HG02678 (cell line): ENCODE measurements at regions not wholly inside any gene's neighbourhood (a gene's known extent, or its start where the extent isn't known, plus 50 kb on each side); places are given as distances from the start of the nearest gene placed in this dataset.
A peak's percentile ranks its signal among the peaks of the same experiment; 100 is the strongest.

ENCODE experiments used
- ATAC-seq: cut with Tn5 transposase; IDR thresholded peaks from one replicate; pipeline ENCODE4 v1.9.1; 2021; ENCODE audit warnings: mild to moderate bottlenecking, moderate library complexity; ENCODE audit not compliant: unreplicated experiment

GRCh38 chr6:87815449-87815848 lies 113.4 kb upstream of the AKIRIN2 start:
- no peak for ATAC-seq

- no peak for ATAC-seq
Measured at GRCh38 chr6:87808005-87808757, 106.1 kb upstream of the AKIRIN2 start.

GRCh38 chr6:87807475-87807874 lies 105.4 kb upstream of the AKIRIN2 start:
- ATAC-seq = peak; percentile 86

GRCh38 chr6:87806635-87807034 lies 104.6 kb upstream of the AKIRIN2 start:
- ATAC-seq = no peak

- ATAC-seq = no peak
Measured at GRCh38 chr6:87806099-87806498, 104.1 kb upstream of the AKIRIN2 start.

- no peak for ATAC-seq
Measured at GRCh38 chr6:87803791-87804190, 101.8 kb upstream of the AKIRIN2 start.

GRCh38 chr6:87799651-87800050 lies 97.6 kb upstream of the AKIRIN2 start:
- ATAC-seq = peak; percentile 32

GRCh38 chr6:87798393-87799278 lies 96.6 kb upstream of the AKIRIN2 start:
- peak; percentile 43 for ATAC-seq

- no peak for ATAC-seq
Measured at GRCh38 chr6:87794922-87795885, 93.2 kb upstream of the AKIRIN2 start.

GRCh38 chr6:87793315-87793714 lies 91.3 kb upstream of the AKIRIN2 start:
- no peak for ATAC-seq

GRCh38 chr6:87791982-87792381 lies 89.9 kb upstream of the AKIRIN2 start:
- ATAC-seq = no peak

GRCh38 chr6:87791485-87791884 lies 89.5 kb upstream of the AKIRIN2 start:
- ATAC-seq = no peak

- ATAC-seq = no peak
Measured at GRCh38 chr6:87791029-87791428, 89.0 kb upstream of the AKIRIN2 start.

GRCh38 chr6:87789900-87790290 lies 87.9 kb upstream of the AKIRIN2 start:
- no peak for ATAC-seq

GRCh38 chr6:87789198-87789899 lies 87.3 kb upstream of the AKIRIN2 start:
- no peak for ATAC-seq

GRCh38 chr6:87788141-87788540 lies 86.1 kb upstream of the AKIRIN2 start:
- ATAC-seq = no peak

GRCh38 chr6:87785229-87785862 lies 83.3 kb upstream of the AKIRIN2 start:
- ATAC-seq = no peak

GRCh38 chr6:87784690-87785089 lies 82.7 kb upstream of the AKIRIN2 start:
- no peak for ATAC-seq

- no peak for ATAC-seq
Measured at GRCh38 chr6:87784051-87784450, 82.0 kb upstream of the AKIRIN2 start.

GRCh38 chr6:87779542-87779941 lies 77.5 kb upstream of the AKIRIN2 start:
- ATAC-seq = no peak
